NAMALWA (cell line): ENCODE measurements at regions not wholly inside any gene's neighbourhood (a gene's known extent, or its start where the extent isn't known, plus 50 kb on each side); places are given as distances from the start of the nearest gene placed in this dataset.

ENCODE experiments used
- DNase-seq: peaks from one replicate; pipeline ENCODE4 v3.0.0-alpha.2; 2015; ENCODE audit warnings: low spot score

- DNase-seq, result no peak
Measured at GRCh38 chr17:33564146-33564545, 271.1 kb upstream of the ASIC2 start.

DNA sequence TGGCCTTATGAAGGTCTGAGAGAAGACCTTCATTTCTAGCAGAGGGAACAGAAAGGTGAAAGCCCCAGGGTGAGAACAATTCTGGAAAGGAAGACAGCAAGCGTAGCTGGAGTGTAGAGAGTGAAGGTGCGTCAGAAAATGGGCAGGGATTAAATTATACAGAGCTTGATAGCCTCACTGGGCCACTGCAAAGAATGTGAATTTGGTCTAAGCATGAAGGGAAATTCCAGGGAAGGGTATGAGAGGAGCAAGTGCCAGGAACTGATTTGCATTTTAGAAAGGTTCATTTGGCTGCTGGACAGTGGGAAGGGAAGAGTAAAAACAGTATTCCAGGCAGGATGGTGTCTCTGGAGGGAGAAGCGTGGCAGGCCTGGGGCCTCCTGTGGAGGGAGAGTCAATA, 274.1 kb upstream of the ASIC2 start:
- DNase-seq, result no peak

- no peak for DNase-seq
Measured at GRCh38 chr17:33572615-33573014, 279.5 kb upstream of the ASIC2 start.

- DNase-seq, result no peak
Measured at GRCh38 chr17:33574942-33575445, 281.9 kb upstream of the ASIC2 start.

- DNase-seq, result peak; percentile 5
Measured at GRCh38 chr17:33579740-33580139, 286.6 kb upstream of the ASIC2 start.

GRCh38 chr17:33580215-33580614, 287.1 kb upstream of the ASIC2 start:
- no peak for DNase-seq

- DNase-seq, result no peak
Measured at GRCh38 chr17:33582661-33583060, 289.6 kb upstream of the ASIC2 start.

GRCh38 chr17:33583518-33584417, 290.7 kb upstream of the ASIC2 start:
- no peak for DNase-seq

- no peak for DNase-seq
Measured at GRCh38 chr17:33593991-33594390, 300.9 kb upstream of the ASIC2 start.

- no peak for DNase-seq
Measured at GRCh38 chr17:33595828-33596227, 302.7 kb upstream of the ASIC2 start.

GRCh38 chr17:33596899-33597298, 303.8 kb upstream of the ASIC2 start:
- DNase-seq, result no peak

DNA sequence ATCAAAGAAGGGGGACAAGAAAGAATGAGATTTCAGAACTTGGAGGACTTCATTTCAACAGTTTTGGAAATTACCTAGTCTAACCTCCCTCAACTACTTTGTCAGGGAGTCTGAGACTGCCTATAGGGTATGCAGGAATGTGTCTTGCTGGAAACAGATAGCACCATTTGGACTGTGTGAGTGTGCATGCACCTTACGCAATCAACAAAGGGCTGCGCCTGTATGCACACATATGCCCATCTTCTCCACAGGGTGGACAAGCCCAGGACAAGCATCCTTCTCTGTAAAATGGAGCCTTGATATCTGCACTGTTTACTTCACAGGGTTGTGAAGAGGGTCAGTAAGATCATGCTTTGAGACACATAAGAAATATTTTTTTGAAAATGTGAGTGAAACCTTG, 305.7 kb upstream of the ASIC2 start:
- no peak for DNase-seq

DNA sequence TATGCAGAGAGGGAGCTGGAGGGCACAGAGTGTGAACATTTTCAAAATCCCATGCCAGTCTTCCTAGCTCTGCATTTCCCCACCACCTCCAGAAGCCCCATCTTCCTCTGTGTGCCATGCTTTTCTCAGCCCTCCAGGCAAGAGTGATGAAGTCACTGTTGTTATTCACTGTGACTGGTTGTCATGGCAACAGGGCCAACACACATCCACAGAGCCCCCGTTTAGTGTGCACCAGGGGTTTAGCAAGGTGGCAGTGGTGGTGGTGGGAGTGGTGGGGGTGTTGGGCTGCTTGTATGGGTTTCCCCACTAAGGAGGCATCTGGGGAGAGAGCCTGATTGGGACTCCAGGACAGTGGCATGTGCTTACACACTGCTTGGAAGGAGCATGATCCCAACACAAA, 309.9 kb upstream of the ASIC2 start:
- DNase-seq, result peak; percentile 22

GRCh38 chr17:33603789-33604188, 310.7 kb upstream of the ASIC2 start:
- DNase-seq, result no peak

GRCh38 chr17:33611532-33611931, 318.4 kb upstream of the ASIC2 start:
- DNase-seq, result no peak

DNA sequence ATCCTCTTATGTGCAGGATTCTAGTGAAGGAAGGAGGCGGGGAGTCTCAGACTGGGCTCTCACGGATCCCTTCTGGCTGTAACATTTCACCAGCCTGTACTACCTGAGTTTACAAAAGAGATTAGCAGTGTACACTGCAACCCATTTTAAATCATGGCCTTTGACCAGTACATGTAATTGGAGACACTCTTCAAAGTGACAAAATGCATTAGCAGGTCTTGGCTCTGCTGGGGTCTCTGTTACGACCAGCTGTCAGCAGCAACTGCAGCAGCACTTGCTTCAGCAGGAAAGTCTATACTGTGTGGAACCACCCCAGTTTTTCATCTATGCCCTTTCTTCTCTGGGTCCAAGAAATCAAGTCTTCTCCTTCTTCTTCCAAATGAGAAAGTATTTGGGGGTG, 322.8 kb upstream of the ASIC2 start:
- no peak for DNase-seq

DNA sequence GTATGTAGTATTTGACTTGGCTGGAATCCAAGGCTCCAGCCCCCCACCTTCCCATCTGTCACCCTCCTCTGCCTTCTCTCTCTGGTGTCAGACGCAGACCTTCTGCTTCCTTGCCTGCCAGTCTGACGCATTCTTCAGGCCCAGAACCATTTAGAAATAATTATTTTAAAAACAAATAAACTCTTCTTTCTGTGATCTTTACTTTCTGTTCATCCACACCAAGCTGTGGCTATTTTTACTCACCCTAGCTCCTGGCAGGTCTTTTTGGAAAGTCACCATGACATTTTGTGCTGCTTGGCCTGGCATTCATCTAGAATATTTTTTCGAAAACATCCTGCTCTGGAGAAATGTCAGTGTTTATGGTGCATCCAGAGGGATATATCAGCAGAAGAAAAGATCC, 330.7 kb upstream of the ASIC2 start:
- DNase-seq, result no peak

- DNase-seq, result no peak
Measured at GRCh38 chr17:33628500-33629346, 335.6 kb upstream of the ASIC2 start.

DNA sequence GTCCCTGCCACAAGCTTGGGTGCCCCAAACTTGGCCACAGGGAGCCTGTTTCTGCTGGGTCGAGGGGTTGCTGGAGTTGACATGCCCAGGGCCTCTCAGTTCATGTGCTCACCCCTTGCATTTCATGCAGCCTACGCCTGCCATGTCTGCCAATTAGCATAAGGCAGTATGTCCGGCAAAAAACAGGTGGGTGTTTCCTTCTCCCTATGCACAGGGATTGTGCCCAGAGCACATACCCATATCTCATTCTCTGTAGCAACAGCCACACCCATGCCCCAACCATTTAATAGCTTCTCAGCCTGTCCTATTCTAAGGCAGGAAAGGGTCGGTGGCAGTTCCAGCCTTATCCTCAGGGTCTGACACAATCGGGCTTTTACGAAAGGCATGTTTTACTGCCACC, 340.4 kb upstream of the ASIC2 start:
- no peak for DNase-seq

- DNase-seq, result no peak
Measured at GRCh38 chr17:33637534-33637933, 344.4 kb upstream of the ASIC2 start.

- no peak for DNase-seq
Measured at GRCh38 chr17:33639103-33639880, 346.2 kb upstream of the ASIC2 start.

GRCh38 chr17:33640629-33641028, 347.5 kb upstream of the ASIC2 start:
- DNase-seq, result no peak
